ENCODE measurements at regions not wholly inside any gene's neighbourhood (a gene's known extent, or its start where the extent isn't known, plus 50 kb on each side); places are given as distances from the start of the nearest gene placed in this dataset.

GRCh38 chr2:72004976-72005375, 142.7 kb downstream of the CYP26B1 start:
- TF ChIP-seq, protein P1, sequence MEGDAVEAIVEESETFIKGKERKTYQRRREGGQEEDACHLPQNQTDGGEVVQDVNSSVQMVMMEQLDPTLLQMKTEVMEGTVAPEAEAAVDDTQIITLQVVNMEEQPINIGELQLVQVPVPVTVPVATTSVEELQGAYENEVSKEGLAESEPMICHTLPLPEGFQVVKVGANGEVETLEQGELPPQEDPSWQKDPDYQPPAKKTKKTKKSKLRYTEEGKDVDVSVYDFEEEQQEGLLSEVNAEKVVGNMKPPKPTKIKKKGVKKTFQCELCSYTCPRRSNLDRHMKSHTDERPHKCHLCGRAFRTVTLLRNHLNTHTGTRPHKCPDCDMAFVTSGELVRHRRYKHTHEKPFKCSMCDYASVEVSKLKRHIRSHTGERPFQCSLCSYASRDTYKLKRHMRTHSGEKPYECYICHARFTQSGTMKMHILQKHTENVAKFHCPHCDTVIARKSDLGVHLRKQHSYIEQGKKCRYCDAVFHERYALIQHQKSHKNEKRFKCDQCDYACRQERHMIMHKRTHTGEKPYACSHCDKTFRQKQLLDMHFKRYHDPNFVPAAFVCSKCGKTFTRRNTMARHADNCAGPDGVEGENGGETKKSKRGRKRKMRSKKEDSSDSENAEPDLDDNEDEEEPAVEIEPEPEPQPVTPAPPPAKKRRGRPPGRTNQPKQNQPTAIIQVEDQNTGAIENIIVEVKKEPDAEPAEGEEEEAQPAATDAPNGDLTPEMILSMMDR (IDR thresholded peaks at IDR 0.05; ENCODE audit: low read depth, low read length) = no peak
- TF ChIP-seq EZH2phosphoT487 (IDR thresholded peaks at IDR 0.05; ENCODE audit: low read depth) = no peak
